Choroid plexus epithelial cell (primary cell): ENCODE measurements at regions not wholly inside any gene's neighbourhood (a gene's known extent, or its start where the extent isn't known, plus 50 kb on each side); places are given as distances from the start of the nearest gene placed in this dataset.

Source experiments
- DNase-seq: peaks from one replicate; pipeline ENCODE4 v3.0.0-alpha.2; 2010; ENCODE audit warnings: low read depth
- H3K4me3 ChIP-seq: 2 replicates; pipeline ENCODE4 v1.5.1; 2011; ENCODE audit warnings: low read depth, mild to moderate bottlenecking, control low read depth, low read length, moderate library complexity
- TF ChIP-seq, protein P1 (sequence below): conservative IDR thresholded peaks from 2 replicates; pipeline ENCODE4 v1.5.1; 2011; ENCODE audit warnings: low read depth, mild to moderate bottlenecking, control low read depth, inconsistent platforms, low read length, moderate library complexity

GRCh38 chr17:83186226-83186625 is 106.8 kb downstream of the METRNL start:
- no peak for DNase-seq
- TF ChIP-seq, protein P1, sequence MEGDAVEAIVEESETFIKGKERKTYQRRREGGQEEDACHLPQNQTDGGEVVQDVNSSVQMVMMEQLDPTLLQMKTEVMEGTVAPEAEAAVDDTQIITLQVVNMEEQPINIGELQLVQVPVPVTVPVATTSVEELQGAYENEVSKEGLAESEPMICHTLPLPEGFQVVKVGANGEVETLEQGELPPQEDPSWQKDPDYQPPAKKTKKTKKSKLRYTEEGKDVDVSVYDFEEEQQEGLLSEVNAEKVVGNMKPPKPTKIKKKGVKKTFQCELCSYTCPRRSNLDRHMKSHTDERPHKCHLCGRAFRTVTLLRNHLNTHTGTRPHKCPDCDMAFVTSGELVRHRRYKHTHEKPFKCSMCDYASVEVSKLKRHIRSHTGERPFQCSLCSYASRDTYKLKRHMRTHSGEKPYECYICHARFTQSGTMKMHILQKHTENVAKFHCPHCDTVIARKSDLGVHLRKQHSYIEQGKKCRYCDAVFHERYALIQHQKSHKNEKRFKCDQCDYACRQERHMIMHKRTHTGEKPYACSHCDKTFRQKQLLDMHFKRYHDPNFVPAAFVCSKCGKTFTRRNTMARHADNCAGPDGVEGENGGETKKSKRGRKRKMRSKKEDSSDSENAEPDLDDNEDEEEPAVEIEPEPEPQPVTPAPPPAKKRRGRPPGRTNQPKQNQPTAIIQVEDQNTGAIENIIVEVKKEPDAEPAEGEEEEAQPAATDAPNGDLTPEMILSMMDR: no peak
- H3K4me3 ChIP-seq: no peak overlapping the region

GRCh38 chr17:83186751-83187421 is 107.5 kb downstream of the METRNL start:
- no peak for DNase-seq
- TF ChIP-seq, protein P1: no peak
- no peak overlapping the region for H3K4me3 ChIP-seq

GRCh38 chr17:83187782-83188311 is 108.4 kb downstream of the METRNL start:
- TF ChIP-seq, protein P1: no peak
- H3K4me3 ChIP-seq: no peak overlapping the region
- no peak for DNase-seq

DNA sequence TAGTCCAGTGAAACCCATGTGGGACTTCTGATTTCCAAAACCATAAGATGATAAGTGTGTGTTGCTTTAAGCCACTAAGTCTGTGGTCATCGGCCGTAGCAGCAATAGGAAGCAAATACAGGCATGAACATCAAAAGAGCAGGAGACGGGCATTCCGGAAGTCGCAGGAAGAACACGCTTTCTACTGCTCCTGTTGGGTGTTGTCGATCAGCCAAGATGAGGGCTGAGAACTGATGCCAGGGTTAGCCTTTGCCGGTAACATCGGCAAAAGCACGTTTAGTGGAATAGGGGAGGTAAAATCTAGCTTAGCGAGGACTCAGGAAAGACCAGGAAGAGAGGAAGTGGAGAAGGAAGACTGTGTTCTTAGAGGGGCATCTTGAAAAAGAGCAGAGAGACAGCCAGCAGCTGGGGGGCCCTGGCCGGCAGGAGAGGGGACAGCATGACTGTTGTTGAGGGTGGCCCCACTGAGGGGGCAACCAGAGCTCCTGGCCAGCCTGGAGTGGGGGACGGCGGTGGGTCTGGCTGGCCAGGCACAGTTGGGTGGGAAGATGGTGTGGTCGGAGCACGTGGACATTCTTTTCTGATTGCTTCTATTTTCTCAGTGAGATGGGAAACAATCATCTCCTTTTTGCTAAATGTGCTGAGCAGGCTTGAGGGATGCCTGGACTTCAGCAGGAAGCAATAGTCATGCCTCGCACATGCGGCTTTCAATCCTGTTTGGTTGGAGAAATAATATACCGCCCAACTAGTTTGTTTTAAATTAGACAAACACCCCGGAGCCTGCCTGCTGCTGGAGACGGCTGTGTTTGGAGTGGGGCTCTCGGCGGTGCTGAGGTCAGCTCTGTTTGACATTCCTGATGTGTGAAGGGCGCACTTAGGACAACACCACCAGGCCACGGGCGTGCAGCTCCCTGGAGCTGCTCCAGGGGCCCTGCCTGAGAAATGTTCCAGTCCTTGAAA is 109.9 kb downstream of the METRNL start:
- no peak overlapping the region for H3K4me3 ChIP-seq
- TF ChIP-seq, protein P1: no peak
- peak; percentile 93 for DNase-seq

- TF ChIP-seq, protein P1: no peak
- DNase-seq: no peak
- H3K4me3 ChIP-seq: no peak overlapping the region
Measured at GRCh38 chr17:83190004-83190385, 110.6 kb downstream of the METRNL start.

GRCh38 chr17:83190601-83191387 is 111.4 kb downstream of the METRNL start:
- DNase-seq: no peak
- TF ChIP-seq, protein P1: no peak
- no peak overlapping the region for H3K4me3 ChIP-seq
